NCI-H2029 treated with DMSO at 0.1 percent for 48 hours (cell line): ENCODE measurements at regions not wholly inside any gene's neighbourhood (a gene's known extent, or its start where the extent isn't known, plus 50 kb on each side); places are given as distances from the start of the nearest gene placed in this dataset.
"Not testable (repeated sequence)": the region's sequence is repeated elsewhere in the genome, so short reads cannot be mapped to it uniquely, and the experiment has no call there.

ENCODE experiments used
- DNase-seq: peaks from one replicate; lab custom pipeline; 2025; lab: John Stamatoyannopoulos, UW

GRCh38 chr2:136324966-136325365, 207.0 kb upstream of the CXCR4 start:
- no peak for DNase-seq

- DNase-seq = no peak
Observed at GRCh38 chr2:136323935-136324334, 206.0 kb upstream of the CXCR4 start.

- no peak for DNase-seq
Observed at GRCh38 chr2:136323195-136323594, 205.2 kb upstream of the CXCR4 start.

GRCh38 chr2:136322428-136322827, 204.5 kb upstream of the CXCR4 start:
- no peak for DNase-seq

GRCh38 chr2:136319651-136320050, 201.7 kb upstream of the CXCR4 start:
- DNase-seq = no peak

- no peak for DNase-seq
Observed at GRCh38 chr2:136319237-136319636, 201.3 kb upstream of the CXCR4 start.

- no peak for DNase-seq
Observed at GRCh38 chr2:136314240-136314639, 196.3 kb upstream of the CXCR4 start.

GRCh38 chr2:136312568-136312967, 194.6 kb upstream of the CXCR4 start:
- not testable (repeated sequence) for DNase-seq

- DNase-seq = no peak
Observed at GRCh38 chr2:136310797-136311603, 193.1 kb upstream of the CXCR4 start.

- DNase-seq = no peak
Observed at GRCh38 chr2:136310005-136310495, 192.1 kb upstream of the CXCR4 start.

GRCh38 chr2:136308611-136309010, 190.7 kb upstream of the CXCR4 start:
- DNase-seq = no peak

- DNase-seq = no peak
Observed at GRCh38 chr2:136306836-136307235, 188.9 kb upstream of the CXCR4 start.

GRCh38 chr2:136305517-136306192, 187.7 kb upstream of the CXCR4 start:
- DNase-seq = no peak

GRCh38 chr2:136301006-136301405, 183.1 kb upstream of the CXCR4 start:
- DNase-seq = no peak

- no peak for DNase-seq
Observed at GRCh38 chr2:136298631-136299030, 180.7 kb upstream of the CXCR4 start.

- DNase-seq = no peak
Observed at GRCh38 chr2:136297994-136298393, 180.0 kb upstream of the CXCR4 start.

GRCh38 chr2:136297312-136297711, 179.4 kb upstream of the CXCR4 start:
- DNase-seq = no peak

GRCh38 chr2:136295168-136295567, 177.2 kb upstream of the CXCR4 start:
- no peak for DNase-seq

- DNase-seq = no peak
Observed at GRCh38 chr2:136291871-136292270, 173.9 kb upstream of the CXCR4 start.

GRCh38 chr2:136290326-136290725, 172.4 kb upstream of the CXCR4 start:
- no peak for DNase-seq

GRCh38 chr2:136288249-136288648, 170.3 kb upstream of the CXCR4 start:
- no peak for DNase-seq

GRCh38 chr2:136286423-136286822, 168.5 kb upstream of the CXCR4 start:
- DNase-seq = no peak
